Stimulated activated CD4-positive, alpha-beta T cell treated with anti-CD3 and anti-CD28 coated beads, Interleukin-4, amount 100 ng/mL, for 48 hours (primary cell): ENCODE measurements at regions not wholly inside any gene's neighbourhood (a gene's known extent, or its start where the extent isn't known, plus 50 kb on each side); places are given as distances from the start of the nearest gene placed in this dataset.
"Not testable (repeated sequence)": the region's sequence is repeated elsewhere in the genome, so short reads cannot be mapped to it uniquely, and the experiment has no call there.

ENCODE experiments used
- DNase-seq, 2 donors: peaks; one replicate each; pipeline ENCODE4 v3.0.0-alpha.2; 2020; ENCODE audit warnings: low read depth in 2 of 2

- no peak for DNase-seq
Observed at GRCh38 chr5:98301547-98301946, 471.9 kb upstream of the RGMB start.

GRCh38 chr5:98307811-98308210, 465.7 kb upstream of the RGMB start:
- no peak for DNase-seq

GRCh38 chr5:98308231-98308630, 465.2 kb upstream of the RGMB start:
- DNase-seq = no peak

DNA sequence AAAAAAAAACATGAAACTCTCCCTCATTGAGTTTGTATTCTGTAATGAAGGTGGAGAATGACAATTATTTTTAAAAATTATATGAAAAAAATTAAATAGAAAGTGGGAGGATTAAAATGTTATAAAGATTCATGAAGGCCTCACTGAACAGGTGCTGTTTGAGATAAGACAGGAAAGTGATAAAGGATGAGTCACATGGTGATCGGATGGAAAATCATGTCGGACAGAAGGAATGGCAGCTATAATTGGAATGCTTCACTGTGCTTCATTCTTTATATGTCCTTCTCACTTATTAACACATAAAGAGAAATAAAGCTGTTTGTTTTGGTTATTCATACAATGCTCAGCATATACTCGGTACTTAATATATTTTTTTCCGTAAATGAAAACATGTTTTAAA, 464.5 kb upstream of the RGMB start:
- no peak for DNase-seq

DNA sequence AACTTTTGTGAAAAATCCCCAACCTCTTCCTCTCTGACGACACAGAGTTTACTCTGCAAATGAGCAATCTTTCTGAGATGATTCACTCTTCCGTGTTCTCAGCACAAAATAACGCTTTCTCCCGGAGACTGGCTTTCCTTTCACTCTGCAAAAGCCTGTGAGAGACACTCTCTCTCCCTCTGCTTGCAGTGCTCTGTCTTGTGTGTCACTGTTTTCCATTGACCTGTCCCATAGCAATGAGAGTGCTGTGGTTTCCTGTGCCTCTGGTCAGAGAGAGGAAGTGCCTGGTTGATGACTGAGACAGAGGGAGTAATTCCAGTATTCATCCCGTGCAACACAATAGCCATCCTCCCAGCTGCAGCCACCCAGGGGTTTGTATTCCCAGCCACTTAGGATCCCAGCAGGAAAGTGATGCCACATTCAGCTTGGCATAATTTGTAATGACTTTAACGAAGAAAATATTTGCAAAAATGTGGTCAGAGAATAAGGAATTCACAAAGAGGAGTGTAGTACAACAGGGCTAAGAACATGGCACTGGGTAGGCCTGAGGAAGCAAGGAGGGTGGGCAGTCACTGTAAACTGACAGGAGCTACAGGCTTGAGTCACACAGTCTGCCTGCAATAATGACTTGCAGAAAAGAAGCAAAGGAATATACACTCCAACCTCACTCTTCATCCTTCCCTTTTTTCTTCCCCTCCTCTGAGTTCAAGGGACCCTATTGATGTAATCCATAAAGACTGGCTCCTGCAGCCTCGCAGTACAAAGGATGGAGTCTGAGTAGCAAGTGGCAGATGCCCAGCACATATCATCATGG, 463.5 kb upstream of the RGMB start:
- peak in 1 of 2 donors; percentile 1 for DNase-seq

- DNase-seq = no peak
Observed at GRCh38 chr5:98314292-98314691, 459.2 kb upstream of the RGMB start.

- no peak for DNase-seq
Observed at GRCh38 chr5:98318386-98318785, 455.1 kb upstream of the RGMB start.

GRCh38 chr5:98319299-98320011, 454.0 kb upstream of the RGMB start:
- no peak for DNase-seq

DNA sequence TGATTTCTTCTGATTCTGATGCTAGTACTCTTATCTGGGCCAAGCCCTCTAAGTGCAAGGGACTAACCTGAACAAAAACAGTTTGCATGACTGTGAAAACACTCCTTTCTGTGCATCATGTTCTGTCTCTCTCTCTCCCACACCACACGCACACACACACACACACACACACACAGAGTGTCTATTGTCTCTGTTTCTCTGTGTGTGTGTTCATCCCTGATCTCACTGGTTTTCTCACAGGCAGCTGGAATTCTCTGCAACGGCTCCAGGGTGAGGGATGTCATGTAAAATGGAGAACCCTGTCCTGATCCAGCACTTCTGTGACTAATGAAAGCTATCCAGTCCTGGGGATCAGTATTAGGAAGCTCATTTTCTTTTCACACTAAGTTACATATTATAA, 453.1 kb upstream of the RGMB start:
- no peak for DNase-seq

GRCh38 chr5:98321361-98321760, 452.1 kb upstream of the RGMB start:
- DNase-seq = no peak

DNA sequence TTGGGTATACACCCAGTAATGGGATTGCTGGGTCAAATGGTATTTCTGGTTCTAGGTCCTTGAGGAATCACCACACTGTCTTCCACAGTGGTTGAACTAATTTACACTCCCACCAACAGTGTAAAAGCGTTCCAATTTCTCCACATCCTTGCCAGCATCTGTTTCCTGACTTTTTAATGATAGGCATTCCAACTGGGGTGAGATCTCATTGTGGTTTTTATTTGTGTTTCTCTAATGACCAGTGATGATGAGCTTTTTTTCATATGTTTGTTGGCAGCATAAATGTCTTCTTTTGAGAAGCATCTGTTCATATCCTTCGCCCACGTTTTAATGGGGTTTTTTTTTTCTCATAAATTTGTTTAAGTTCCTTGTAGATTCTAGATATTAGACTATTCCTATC, 448.3 kb upstream of the RGMB start:
- not testable (repeated sequence) for DNase-seq

DNA sequence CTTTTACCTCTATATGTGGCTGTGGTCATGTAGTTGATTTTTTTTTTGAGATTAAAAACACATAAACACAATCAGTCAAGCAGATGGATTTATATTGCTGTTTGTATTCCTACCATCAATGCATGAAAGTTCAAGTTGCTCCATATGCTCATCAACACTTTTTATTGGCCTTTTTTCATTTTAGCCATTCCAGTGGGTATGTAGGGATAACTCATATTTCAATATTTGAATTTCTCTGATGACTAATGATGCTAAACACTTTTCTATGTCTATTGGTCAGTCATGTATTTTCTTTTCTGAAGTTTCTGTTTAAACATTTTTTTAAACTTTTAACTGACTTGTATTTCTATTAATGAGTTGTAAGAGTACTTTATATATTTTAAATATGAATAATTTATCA, 445.4 kb upstream of the RGMB start:
- DNase-seq = no peak

GRCh38 chr5:98330871-98331270, 442.6 kb upstream of the RGMB start:
- no peak for DNase-seq

- no peak for DNase-seq
Observed at GRCh38 chr5:98333921-98334320, 439.5 kb upstream of the RGMB start.

DNA sequence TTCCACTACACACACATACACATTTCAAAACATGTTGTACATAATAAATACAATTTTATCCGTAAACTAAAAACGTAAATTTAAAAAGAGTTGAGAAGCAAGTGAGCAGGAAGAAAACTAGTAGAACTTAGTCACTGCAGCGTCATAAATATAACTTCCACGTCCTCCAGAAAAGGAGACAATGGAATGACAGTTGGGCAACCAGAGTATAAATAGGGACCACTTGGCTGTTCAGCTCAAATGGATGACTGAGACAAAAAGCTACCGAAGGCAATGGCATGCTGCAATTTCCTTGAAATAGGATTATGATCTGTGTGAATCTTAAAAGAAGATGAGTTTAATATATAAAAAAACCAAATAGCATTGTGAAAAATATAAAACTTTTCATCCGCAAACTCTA, 438.5 kb upstream of the RGMB start:
- DNase-seq = no peak

GRCh38 chr5:98339141-98339848, 434.2 kb upstream of the RGMB start:
- no peak for DNase-seq

GRCh38 chr5:98341038-98342032, 432.1 kb upstream of the RGMB start:
- DNase-seq = no peak

GRCh38 chr5:98342958-98343660, 430.4 kb upstream of the RGMB start:
- not testable (repeated sequence) for DNase-seq

DNA sequence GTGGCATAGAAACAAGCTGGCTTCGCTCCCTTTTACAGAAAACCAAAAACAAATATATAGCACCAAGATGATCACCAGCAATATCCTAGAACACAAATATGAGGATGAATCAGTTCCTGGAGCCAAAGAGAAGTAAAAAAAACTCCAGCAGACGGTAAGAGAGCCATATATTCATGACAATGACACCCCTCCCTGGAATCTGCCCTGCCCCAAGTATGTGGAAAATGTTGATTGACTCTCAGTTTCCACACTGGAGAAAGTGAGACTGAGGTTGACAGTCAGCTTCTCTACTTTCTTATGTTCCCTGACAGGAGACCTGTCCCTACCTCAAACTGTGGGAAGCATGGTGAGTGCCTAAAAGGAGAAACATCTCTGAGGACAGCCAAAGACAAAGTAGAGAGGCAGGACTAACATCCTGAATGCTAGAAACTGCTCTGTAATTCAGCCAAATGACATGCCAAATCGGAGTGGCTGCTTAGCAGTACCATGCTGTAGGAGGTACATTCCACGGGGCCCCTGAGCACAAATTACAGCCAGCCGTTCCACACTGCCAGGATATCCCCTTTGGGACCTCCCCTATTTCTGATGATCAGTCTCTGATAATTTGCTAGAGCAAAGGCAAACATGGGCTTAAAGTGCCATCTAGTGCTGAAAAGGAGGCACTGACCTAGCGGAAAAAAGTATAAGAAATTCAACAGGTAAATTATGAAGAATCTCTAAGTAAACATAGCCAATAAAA, 424.0 kb upstream of the RGMB start:
- no peak for DNase-seq

DNA sequence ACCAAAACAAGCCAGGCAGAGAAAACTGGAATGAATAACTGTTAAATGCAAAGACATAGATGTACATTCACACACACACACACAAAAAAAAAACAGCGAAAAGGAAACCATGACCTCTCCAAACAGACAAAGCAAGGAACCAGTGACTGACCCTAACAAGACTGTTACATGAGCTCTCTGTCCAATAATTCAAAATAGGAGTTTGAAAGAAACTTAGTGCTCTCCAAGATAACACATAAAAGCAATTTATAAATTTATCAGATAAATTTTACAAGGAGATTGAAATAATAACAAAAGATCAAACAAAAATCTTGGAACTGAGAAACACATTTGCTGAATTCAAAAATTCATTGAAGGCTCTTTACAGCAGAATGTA, 423.5 kb upstream of the RGMB start:
- DNase-seq = no peak
